DND-41 (cell line): ENCODE measurements at regions not wholly inside any gene's neighbourhood (a gene's known extent, or its start where the extent isn't known, plus 50 kb on each side); places are given as distances from the start of the nearest gene placed in this dataset.
"Not testable (repeated sequence)": the region's sequence is repeated elsewhere in the genome, so short reads cannot be mapped to it uniquely, and the experiment has no call there.

Experiments
- ATAC-seq: fragments of 200-7000 bp; cut with Tn5 transposase; 3 replicates; pipeline ENCODE4 v1.9.1; 2021; ENCODE audit warnings: low read depth; ENCODE audit not compliant: insufficient read depth
- DNase-seq: peaks from one replicate; pipeline ENCODE4 v3.0.0-alpha.2; 2020
- H2AFZ ChIP-seq: 2 replicates; pipeline ENCODE4 v1.6.0; 2012; ENCODE audit warnings: low read depth, low read length
- H3K27ac ChIP-seq: 2 replicates; pipeline ENCODE4 v1.5.1; 2012; ENCODE audit warnings: low read length, inconsistent platforms
- H3K27me3 ChIP-seq: fragments of 200-600 bp; sonication (generic); 2 replicates; pipeline ENCODE4 v1.6.0; 2012; ENCODE audit warnings: low read length, mild to moderate bottlenecking, inconsistent platforms; ENCODE audit not compliant: insufficient read depth, poor library complexity
- H3K36me3 ChIP-seq: 2 replicates; pipeline ENCODE4 v1.5.1; 2012; ENCODE audit warnings: low read length, inconsistent platforms; ENCODE audit not compliant: insufficient read depth
- H3K4me1 ChIP-seq: 2 replicates; pipeline ENCODE4 v1.5.1; 2012; ENCODE audit warnings: mild to moderate bottlenecking, low read length; ENCODE audit not compliant: insufficient read depth
- H3K4me2 ChIP-seq: 2 replicates; pipeline ENCODE4 v1.6.0; 2012; ENCODE audit warnings: mild to moderate bottlenecking, moderate library complexity, low read length, inconsistent platforms; ENCODE audit not compliant: insufficient read depth
- H3K4me3 ChIP-seq, 2 experiments: fragments of 200-600 bp in 1 of 2; shearing (Covaris generic) in 1 of 2; 2 replicates each; pipeline ENCODE4 v1.5.1; 2012 to 2016; ENCODE audit warnings: inconsistent platforms in 2 of 2, low read length in 2 of 2, mild to moderate bottlenecking in 2 of 2, low read depth in 1 of 2, moderate library complexity in 1 of 2
- H3K79me2 ChIP-seq: 2 replicates; pipeline ENCODE4 v1.6.0; 2012; ENCODE audit warnings: low read length, inconsistent platforms; ENCODE audit not compliant: insufficient read depth
- H3K9ac ChIP-seq: 2 replicates; pipeline ENCODE4 v1.6.0; 2012; ENCODE audit warnings: low read depth, mild to moderate bottlenecking, inconsistent platforms, low read length, moderate library complexity
- H3K9me3 ChIP-seq: 2 replicates; pipeline ENCODE4 v1.5.1; 2012; ENCODE audit warnings: low read length, moderate library complexity, mild to moderate bottlenecking, inconsistent platforms; ENCODE audit not compliant: insufficient read depth, severe bottlenecking
- H4K20me1 ChIP-seq: 2 replicates; pipeline ENCODE4 v1.6.0; 2012; ENCODE audit warnings: low read length; ENCODE audit not compliant: insufficient read depth
- CTCF ChIP-seq: IDR thresholded peaks from 2 replicates; pipeline ENCODE4 v1.5.1; 2012; ENCODE audit warnings: borderline replicate concordance, low read length, moderate library complexity, mild to moderate bottlenecking; ENCODE audit not compliant: poor library complexity, severe bottlenecking; ENCODE audit errors: extremely low read depth
- EZH2 ChIP-seq: IDR thresholded peaks from 3 replicates; pipeline ENCODE4 v1.6.1; 2012; ENCODE audit warnings: borderline replicate concordance, low read depth, mild to moderate bottlenecking, moderate library complexity, low read length, inconsistent platforms; ENCODE audit not compliant: severe bottlenecking

DNA sequence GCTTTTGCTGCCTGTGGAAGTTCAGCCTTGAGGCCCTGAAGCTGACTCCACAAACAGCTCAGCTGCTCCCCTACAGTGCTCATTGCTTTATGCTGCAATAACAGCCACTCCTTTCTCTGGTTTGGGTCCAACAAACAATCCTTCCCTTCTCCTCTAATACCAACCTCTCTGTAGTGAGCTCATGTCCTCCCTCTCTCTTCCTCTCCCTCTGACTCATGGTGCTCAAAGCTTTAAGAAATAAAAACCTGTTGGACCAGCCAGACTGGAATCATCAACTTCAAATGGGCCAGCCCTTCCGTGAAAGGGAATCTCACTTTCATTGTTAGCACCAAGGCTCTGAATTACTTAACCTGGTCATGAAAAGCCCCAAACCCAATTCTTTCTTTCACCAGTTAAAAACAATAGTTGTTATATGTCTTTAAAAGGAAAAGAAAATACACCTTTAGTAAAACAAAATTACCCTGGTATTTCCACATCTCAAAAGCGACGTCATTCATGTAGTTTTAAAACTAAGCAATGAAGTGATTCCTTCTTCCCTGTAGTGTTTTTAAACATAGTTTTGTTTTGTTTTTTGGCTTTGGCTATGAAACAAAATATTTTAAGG, 126.4 kb downstream of the DUSP6 start:
- H2AFZ ChIP-seq: peak overlapping the region; percentile 56; the same call in 1 of the 2 replicates
- peak overlapping the region; percentile 68 for H3K27ac ChIP-seq
- DNase-seq: no peak
- TF ChIP-seq CTCF: no peak
- no peak for TF ChIP-seq EZH2
- H3K9me3 ChIP-seq: no peaks in the 10 kb centered on the region
- H3K4me2 ChIP-seq: peak overlapping the region; percentile 7; the same call in 1 of the 2 replicates
- H3K4me1 ChIP-seq: peaks cover 53% of the 10 kb centered on the region
- no peak overlapping the region for H3K4me3 ChIP-seq
- H3K27me3 ChIP-seq: no peaks in the 10 kb centered on the region
- no peaks in the 10 kb centered on the region for H3K79me2 ChIP-seq
- H3K36me3 ChIP-seq: no peaks in the 10 kb centered on the region
- ATAC-seq: peak; percentile 17; the same call in 2 of the 3 replicates
- H3K9ac ChIP-seq: no peak overlapping the region; the same call in 1 of the 2 replicates
- no peaks in the 10 kb centered on the region for H4K20me1 ChIP-seq

DNA sequence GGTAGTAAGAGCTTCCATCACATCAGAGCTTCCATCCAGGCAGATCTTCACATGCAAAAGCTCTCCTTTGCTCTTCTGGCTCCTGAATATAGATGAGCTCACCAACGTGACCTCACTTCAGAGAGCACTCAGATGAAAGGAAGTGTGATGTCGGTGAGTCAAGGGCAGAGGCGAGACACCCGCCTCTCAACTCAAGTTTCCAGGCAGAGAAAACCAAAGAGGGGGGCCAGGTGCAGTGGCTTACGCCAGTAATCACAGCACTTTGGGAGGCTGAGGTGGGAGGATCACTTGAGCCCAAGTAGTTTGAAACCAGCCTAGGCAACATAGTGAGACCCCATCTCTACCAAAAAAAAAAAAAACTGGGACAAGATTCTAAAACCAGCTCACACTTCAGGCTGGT, 126.9 kb downstream of the DUSP6 start:
- H3K9ac ChIP-seq: no peak overlapping the region; the same call in 1 of the 2 replicates
- H3K9me3 ChIP-seq: no peaks in the 10 kb centered on the region
- H3K4me3 ChIP-seq: no peak overlapping the region
- H3K79me2 ChIP-seq: no peaks in the 10 kb centered on the region
- ATAC-seq: peak; percentile 93
- peak overlapping the region; percentile 56; the same call in 1 of the 2 replicates for H2AFZ ChIP-seq
- H3K36me3 ChIP-seq: no peaks in the 10 kb centered on the region
- no peaks in the 10 kb centered on the region for H4K20me1 ChIP-seq
- peak overlapping the region; percentile 68 for H3K27ac ChIP-seq
- H3K4me2 ChIP-seq: peak overlapping the region; percentile 7; the same call in 1 of the 2 replicates
- peak; percentile 87 for DNase-seq
- TF ChIP-seq CTCF (no peak), EZH2 (no peak)
- H3K27me3 ChIP-seq: no peaks in the 10 kb centered on the region
- peaks cover 48% of the 10 kb centered on the region for H3K4me1 ChIP-seq

- peak; percentile 36; the same call in 1 of the 3 replicates for ATAC-seq
- H2AFZ ChIP-seq, H3K27me3 ChIP-seq, H3K9me3 ChIP-seq, H4K20me1 ChIP-seq, H3K4me3 ChIP-seq, H3K4me2 ChIP-seq, H3K9ac ChIP-seq, H3K79me2 ChIP-seq, H3K36me3 ChIP-seq: not testable (repeated sequence)
- Histone ChIP-seq H3K4me1 (peaks cover 39% of the 10 kb centered on the region), H3K27ac (0 out of 2 replicates have a peak overlapping the region, but pooled peaks have one; percentile 30)
- DNase-seq: peak; percentile 27
Observed at GRCh38 chr12:89222580-89222979, 129.7 kb downstream of the DUSP6 start.

DNA sequence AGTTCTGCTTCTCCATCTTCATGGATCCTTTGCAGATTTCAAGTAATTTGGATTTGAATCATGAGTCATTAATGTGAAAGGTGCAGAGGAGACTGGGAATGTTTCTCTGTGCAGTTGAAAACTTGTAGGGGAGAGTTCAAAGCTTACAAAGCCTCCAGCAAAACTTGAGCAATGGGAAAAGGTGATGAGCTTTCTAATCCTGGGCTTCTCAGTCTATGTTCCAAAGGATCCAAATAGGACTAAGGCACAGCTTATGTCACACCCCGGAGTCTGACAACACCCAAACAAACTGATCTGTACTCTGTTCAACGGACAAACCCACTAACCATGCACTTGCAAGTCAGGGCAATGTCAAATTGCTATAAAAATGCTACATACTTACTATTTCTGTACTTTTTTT, 134.8 kb downstream of the DUSP6 start:
- Histone ChIP-seq H3K9me3 (no peaks in the 10 kb centered on the region), H2AFZ (peak overlapping the region; percentile 56; the same call in 1 of the 2 replicates), H3K9ac (no peak overlapping the region), H3K4me3 (no peak overlapping the region), H3K27me3 (no peaks in the 10 kb centered on the region), H3K4me2 (no peak overlapping the region), H3K27ac (peak overlapping the region; percentile 34; the same call in 1 of the 2 replicates), H3K79me2 (no peaks in the 10 kb centered on the region), H4K20me1 (no peaks in the 10 kb centered on the region), H3K36me3 (no peaks in the 10 kb centered on the region), H3K4me1 (peaks cover 16% of the 10 kb centered on the region)
- TF ChIP-seq EZH2: no peak
- TF ChIP-seq CTCF: no peak
- no peak for ATAC-seq
- no peak for DNase-seq
